ENCODE measurements at regions not wholly inside any gene's neighbourhood (a gene's known extent, or its start where the extent isn't known, plus 50 kb on each side); places are given as distances from the start of the nearest gene placed in this dataset.

DNA sequence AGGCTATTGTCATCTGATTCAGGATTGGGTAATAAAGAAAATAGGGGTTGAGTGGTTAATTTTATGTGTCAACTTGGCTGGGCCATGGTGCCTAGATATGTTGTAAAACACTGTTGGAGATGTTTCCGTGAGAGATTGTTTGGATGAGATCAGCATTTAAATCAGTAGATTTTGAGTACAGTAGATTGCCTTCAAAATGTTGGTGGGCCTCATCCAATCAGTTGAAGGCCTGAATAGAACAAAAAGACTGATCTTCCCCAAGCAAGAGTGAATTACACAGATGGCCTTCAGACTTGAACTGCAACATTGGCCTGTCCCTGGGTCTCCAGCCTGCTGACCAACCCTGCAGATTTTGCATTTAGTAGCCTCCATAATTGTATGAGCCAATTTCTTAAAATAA is 401.3 kb upstream of the KIF2A start:
- DNase-seq (ENCODE audit: low read depth in 2 of 2): no peak

DNA sequence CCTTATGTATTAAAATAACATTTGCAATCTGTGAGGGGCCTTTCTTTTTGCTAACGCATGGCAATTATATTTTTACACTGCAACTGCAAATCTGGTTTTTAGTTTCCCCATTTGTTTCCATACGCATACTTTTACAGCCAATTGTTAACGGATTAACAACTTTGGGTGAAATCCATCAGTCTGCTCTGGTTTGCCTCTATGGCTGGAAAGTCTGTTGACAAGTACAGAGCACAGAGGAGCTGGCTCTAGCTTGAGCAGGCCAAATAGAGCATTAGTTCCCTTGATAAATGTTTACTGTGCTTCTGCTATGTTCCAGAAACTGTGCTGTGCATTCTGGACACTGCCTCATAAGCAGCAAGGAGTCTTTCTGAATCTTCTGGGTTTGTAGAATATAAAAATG is 400.4 kb upstream of the KIF2A start:
- no peak for DNase-seq (ENCODE audit: low read depth in 2 of 2)

DNA sequence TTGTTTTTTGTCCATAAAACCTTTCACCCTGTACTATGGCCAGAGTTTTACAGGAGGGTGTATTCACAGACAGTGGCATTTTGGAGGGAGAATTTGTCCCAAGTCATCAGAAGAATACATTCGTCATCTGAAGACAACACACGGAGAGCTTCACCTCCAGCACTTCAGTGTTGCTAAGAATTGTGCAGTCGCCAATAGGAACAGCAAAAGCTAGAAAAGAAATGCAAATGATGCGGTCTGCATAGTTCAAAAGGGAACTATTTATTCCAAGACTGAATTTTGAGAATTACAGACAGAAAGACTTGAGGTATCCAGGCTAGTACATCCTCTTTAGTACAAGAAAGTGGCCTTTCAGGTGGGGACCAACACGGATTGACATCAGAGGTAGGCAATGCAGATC is 399.2 kb upstream of the KIF2A start:
- no peak for DNase-seq (ENCODE audit: low read depth in 2 of 2)

DNA sequence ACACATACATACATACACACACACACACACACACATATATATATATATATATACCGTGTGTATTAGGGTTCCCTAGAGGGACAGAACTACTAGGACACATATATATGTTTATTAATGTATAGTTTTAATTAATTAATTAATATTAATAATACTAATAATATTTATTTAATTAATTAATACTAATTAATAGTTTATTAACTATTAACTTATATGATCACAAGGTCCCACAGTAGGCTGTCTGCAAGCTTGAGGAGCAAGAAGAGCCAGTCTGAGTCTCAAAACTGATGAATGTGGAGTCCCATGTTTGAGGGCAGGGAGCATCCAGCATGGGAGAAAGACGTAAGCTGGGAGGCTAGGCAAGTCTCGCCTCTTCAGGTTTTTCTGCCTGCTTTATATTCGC is 398.0 kb upstream of the KIF2A start:
- no peak for DNase-seq (ENCODE audit: low read depth in 2 of 2)

DNA sequence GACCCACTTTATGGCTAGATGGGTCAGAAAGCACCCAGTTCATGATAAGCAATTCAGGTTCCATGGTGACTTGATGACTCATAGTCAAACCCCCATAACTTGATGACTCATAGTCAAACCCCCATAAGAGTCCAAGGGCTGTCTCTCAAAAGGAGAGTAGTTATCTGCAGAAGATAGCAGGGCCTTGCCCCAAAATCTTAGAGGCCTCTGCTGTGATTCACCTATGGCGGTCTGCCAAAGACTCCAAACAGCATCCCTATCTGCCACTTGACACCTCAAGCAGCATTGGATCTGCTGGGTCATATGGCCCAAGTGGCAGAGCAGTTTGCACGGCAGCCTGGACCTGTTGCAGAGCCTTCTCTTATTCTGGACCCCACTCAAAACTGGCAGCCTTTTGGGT is 395.2 kb upstream of the KIF2A start:
- DNase-seq (ENCODE audit: low read depth in 2 of 2): no peak

DNA sequence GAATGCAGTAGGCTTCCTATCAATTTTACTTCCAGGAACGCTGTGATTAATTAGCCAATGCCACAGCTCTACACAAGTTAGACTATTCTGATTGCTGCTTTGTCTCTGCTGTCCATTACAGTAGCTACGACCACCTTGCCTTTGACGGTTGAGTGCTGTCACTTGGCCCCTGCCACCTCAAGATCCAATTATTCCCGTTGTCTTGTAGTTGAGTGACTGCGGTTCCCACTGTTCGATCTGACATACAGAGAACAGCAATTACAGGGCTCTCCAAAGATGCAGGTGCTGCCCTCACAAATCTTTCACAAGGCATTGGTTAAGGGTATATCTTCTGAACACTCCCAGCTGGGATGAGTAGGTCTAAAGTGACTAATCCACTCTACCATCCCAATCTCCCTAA is 393.4 kb upstream of the KIF2A start:
- DNase-seq (ENCODE audit: low read depth in 2 of 2): no peak

DNA sequence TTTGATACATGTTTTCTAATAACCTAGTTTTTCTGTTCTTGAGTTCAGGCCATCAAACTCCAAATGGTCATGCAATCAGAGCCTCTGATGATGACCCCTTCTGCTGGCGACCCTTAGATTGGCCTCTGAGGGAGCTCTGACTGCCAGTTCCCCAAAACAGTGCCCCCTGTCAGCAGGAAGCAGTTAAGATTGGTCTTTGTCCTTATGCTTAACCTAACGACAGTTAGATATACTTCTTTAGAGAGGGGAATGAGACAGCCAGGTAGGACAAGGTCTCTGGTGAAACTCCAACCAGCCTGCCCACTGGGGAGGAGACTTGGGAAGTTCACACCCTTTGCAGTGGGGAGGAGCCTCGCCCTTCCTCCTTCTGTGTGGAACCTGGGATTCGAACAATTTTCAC is 390.4 kb upstream of the KIF2A start:
- no peak for DNase-seq (ENCODE audit: low read depth in 2 of 2)

DNA sequence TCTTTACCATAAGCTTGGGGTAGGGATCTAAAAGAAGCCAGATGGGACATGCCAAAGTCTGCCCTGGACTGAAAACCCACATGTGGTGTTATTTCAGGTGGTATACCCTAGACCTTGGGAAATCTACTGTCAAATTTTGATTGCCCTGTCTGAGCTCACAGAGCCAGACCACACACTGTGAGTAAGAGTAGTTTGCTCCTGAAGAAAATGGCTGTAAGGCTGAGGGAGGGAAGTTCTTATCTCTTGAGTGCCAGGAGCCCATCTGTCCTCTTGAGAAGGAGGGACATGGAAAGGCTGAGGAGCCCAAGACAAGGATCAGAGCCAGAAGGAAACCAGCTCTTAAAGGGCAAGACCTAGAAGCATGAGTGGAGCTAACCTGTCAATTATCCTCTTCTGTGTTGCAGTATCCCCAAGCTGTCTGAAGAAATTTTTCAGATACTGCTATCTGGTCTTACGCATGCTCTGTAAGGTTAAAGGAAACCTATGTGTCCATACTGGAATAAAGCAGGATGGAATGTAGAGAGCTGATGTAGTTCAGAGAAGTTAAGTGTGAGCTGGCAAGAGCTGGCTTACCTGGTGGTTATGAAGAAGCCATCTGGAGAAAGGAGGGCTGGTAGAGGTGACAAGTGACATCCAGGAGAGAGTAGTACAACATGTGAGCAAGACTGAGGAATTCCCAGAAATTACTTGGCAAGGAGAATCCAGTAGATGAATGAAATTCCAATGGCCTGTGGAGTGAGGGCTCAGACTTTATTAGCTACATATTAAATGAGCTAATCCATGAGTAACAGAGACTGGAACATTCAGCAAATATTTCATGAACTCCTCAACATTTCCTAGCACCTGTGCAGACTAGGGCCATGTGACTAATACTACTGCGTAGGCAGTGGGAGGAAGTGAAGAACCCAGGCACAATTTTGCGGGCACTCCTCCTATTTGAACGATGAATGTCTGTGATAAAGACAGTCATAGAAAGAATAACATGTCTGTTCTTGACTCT is 389.1 kb upstream of the KIF2A start:
- DNase-seq (ENCODE audit: low read depth in 2 of 2): no peak

DNA sequence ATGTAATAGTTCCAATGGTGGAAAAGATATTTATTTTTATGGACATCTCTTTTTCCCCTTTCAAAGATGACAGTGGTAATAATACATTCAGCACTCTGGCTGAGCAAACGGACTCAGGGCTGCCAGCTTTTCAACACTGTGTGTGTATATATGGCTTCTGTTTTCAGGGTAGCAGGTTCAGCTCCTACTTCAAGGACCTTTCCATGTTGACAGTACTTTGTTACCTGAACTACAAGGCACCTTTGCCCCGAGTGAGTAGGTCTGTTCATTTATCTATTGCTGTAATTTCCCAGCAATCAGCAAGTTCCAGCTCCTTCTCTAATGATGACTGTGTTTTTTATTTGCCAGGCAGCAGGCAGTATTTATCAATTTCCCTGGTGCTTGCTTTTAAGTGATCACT is 387.4 kb upstream of the KIF2A start:
- DNase-seq (ENCODE audit: low read depth in 2 of 2): no peak

DNA sequence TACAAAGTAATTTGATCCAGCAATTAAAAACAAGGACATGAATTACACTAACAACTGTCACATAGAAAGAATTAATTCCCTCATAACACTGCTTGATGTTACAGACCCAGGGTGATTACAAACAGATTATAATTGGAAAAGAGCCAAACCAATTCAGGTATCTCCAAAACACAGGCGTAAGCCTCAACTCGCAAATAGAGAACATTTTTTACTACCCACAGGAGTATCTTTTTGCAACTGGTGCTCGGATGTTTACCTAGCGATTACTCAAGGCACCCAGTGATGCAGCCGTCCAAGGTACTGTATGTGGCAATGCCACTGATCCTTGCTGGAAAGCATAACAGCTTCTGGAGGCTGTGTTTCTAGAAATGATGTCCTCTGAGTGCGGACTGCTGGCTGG is 386.1 kb upstream of the KIF2A start:
- DNase-seq (ENCODE audit: low read depth in 2 of 2): no peak

DNA sequence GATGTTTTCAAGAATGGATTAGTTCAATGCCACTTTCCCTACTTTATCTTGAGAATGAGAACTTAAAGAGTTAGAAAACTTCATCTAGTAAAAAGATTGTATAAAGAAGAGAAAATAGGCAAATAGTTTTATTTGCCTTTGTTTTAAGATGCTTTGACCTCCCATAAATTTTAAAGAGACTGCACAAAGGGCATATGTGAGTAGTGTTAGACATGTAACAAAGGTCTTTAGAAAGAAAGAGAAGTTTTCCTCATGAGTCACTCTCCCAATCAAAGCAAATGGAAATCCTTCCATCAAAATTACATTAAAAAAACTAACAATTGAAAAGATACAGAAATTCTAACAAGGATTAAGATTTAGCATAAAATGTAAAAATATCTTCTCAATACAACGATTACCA is 381.8 kb upstream of the KIF2A start:
- no peak for DNase-seq (ENCODE audit: low read depth in 2 of 2)

DNA sequence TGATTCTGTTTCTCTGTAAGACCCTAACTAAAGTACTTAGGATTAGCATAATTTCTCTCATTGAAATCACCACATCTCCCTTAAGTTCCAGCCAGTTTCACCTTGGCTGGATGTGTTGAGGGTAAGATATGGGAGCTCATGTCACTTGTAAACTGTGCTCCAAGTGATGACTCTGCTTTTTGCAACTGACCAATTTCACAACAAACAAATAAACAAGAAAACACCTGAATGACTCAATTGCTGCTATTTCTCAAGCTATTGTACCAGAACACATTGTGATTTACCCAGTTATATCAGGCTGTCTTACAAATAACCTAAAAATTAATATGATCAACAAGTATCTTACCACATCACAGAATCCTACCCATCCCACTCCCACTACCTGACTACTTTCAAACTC is 379.1 kb upstream of the KIF2A start:
- no peak for DNase-seq (ENCODE audit: low read depth in 2 of 2)

DNA sequence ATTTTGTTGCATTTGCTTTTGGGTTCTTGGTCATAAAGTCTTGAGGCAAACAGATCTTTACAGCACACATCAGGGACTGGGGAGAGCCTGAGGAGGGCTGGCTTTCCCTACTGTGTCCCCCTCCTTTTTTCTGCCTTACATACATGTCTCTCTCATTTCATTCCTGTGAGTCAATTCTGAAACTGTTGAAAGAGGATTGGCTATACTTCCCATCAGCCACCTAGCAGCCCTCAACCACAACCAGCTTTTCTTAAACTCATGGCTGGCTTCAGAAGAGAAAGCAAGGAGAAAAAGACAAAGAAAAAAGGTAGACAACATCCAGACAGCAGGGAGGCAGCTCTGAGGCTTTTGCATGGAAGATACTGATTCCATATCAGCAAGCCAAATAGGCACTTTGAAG is 374.8 kb upstream of the KIF2A start:
- no peak for DNase-seq (ENCODE audit: low read depth in 2 of 2)

DNA sequence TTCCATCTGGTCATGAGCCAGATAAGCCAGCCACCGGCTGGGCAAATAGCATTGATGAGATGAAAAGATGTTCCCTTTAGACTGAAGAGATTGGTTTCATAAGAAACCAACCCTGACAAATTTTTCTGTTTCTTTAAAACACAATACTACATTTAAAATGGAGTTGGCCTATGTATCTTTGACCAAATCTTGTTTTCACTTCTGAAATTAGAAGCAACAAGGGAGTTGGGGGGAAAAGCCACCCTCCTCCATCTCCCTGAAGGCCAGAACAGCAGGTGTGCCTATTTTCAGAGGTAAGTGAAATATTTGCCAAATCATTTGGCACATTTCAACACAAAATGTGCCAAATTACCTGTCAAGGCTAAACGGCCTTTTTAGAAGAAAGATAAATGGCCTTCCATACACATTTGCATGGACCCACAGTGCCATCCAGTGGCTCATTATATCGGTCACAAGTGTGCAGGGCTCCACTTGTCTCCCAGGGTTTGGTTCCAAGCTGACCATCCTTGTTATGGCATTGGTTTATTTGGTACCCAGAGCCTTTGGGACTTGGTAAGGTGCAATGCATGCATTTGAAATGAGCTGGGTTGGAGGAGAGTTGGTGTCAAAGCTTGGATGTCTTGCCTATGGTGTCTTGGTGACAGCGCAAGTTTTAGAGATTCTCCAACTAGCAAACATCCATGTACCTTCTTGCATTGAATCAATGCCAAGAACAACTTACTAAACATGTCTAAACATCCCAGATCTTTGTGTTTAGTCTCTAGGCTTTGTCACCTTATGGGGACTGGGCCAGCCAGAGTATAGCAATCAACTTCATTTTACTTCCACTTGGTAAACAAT is 372.0 kb upstream of the KIF2A start:
- DNase-seq (ENCODE audit: low read depth in 2 of 2): peak in 1 of 2 donors; percentile 2

DNA sequence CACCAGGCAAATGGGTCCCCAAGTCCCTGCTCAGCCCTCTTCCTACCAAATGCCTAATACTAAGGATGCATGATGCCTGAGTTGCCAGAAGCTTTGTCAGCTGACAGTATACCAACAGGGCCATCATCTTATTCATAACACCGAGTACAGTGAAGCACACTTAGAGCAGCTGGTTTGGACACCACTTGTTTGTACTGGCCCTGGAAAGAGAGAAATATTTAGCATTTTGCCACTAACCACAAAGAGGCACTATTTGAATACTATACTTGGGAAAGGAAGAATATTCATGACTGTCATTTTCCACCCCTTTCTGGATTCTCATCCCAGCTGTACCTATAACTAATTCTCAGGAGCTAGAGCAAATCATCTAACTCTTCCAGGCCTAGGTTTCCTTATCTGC is 364.4 kb upstream of the KIF2A start:
- DNase-seq (ENCODE audit: low read depth in 2 of 2): no peak

DNA sequence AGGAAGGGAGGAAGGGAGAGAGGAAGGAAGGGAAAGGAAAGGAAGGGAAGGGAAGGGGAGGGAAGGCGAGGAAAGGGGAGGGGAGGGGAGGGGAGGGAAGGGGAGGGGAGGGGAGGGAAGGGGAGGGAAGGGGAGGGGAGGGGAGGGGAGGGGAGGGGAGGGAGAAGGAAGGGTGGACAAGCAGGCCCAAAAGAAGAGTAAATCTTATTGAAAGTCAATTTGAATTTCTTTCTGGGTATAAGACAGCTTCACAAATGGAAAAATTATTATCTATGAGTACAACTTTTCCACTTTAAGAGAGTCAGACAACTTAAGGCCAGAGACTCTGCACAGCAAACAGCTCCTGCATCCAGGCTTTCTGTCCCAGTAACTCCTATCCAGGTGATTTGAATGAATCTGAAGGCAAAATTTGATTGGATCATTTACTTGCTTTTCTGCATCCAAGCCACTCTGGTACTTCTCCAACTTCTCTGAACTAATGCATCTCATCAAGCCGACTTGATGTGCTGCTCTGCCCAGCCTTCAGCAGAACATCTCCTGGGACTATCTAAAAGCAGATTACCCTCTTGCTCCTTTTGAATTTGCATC is 363.4 kb upstream of the KIF2A start:
- no peak for DNase-seq (ENCODE audit: low read depth in 2 of 2)

DNA sequence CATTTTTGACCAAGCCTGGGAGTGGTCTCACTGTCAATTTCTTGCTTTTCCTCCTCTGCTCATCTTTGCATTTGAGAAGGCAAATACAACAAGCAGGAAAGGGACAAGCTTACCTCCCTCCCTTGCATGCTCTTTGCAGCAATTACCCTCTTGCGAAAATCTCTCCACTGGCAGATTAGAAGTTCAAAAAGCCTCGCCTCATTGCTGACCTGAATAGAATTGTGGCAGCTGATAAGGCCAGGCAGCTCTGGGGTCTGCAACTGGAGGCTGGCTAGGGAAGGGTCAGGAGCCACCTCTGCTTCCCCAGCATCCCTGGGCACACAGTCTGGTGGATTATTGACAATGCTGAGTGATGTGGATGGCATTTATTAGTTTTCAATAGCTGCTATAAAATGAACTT is 362.3 kb upstream of the KIF2A start:
- no peak for DNase-seq (ENCODE audit: low read depth in 2 of 2)

DNA sequence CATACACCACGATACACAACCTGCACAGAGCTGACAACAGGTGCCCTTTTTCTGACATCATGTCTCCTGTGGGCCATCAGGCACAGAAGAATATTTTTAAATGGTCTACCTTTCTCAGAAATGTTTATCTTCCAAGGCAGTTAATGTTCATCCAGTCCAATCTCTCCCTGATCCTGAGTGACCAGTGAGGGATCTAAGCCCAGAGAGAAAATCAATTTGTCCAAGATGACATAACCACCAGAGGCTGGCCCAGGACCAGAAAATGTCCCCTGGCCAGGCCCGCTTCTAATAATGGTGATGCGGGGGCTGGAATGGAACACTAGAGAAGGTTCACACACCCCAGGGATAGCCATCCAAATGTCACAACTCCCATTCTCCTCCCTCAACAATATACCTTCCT is 357.9 kb upstream of the KIF2A start:
- no peak for DNase-seq (ENCODE audit: low read depth in 2 of 2)

DNA sequence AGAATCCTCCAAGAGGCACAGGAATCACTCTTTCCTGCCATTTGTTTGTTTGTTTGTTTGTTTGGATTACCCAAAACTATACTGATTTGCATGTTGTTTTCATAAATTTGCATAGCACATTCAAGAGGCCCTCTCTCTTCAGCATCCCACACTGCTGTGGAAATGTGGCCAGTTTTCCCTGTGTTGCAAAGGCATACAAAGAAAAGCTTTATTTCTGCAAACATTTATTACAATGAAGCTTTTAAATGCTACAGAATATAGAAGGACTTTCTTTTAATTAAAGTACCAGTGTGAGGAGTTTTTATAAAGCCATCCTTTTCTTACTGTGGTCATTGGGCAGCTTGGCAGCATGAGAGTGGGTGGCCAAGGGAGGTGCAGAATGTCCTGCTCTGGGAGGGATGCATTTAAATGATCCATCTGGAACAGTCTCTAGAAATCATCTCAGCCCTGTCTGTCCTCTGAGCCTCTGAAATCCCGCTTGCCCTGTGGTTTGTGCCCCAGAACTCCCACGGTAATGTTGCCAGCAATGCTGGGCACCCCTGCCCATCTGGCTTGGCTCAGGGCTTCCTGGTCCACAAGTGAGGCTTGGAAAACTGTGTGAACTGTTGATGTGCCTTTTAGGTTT is 356.8 kb upstream of the KIF2A start:
- no peak for DNase-seq (ENCODE audit: low read depth in 2 of 2)

DNA sequence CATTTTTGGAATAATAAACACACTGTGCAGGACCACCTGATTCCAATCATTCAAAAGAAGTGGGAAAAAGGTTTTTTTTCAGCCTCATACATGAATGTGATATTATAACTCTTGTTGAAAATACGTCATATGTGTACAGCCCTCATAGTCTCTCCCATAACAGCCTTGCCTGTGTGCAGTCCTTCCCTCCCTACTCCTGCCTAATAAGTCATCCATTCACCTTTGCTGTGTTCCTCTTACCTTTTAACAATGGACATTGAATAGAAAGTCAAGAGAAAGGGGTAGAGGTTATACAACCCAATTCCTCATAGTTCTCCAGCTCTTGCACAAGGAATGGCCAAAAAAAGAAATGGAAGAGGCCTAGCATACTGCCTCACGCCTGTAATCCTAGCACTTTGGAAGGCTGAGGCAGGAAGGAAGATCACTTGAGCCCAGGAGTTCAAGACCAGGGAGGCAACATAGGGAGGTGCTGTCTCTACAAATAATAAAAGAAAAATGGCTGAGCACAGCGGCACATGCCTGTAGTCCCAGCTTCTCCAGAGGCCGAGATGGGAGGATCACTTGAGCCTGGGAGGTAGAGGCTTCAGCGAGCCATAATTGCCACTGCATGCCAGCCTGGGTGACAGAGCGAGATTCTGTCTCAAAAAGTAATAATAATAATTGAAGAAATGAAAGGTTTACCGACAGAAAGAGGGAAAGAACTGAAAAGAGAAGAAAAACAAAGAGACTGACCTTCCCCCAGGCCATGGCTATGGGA is 356.1 kb upstream of the KIF2A start:
- DNase-seq (ENCODE audit: low read depth in 2 of 2): no peak

DNA sequence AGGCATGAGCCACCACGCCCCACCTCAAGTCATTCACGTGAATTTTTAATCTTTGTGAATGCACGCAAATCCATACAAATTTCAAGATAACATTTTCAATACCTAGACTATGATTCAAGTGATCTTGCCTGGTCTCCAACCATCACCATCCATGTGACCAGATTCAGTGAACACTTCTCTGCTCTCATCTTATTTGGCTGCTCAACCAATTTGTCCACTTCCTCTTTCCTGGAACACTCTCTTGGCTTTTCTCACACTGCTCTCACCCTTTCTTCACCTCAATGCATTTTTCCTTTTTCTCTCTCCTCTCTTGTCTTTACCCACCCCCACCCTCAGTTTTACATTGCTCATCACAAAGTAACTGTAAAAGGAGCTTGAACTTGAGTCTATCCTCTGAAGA is 354.7 kb upstream of the KIF2A start:
- no peak for DNase-seq (ENCODE audit: low read depth in 2 of 2)

Measured in stimulated activated CD8-positive, alpha-beta memory T cell treated with anti-CD3 and anti-CD28 coated beads, Interleukin-15, amount 100 ng/mL, for 48 hours (primary cell).